HEK293T (cell line): ENCODE measurements at regions not wholly inside any gene's neighbourhood (a gene's known extent, or its start where the extent isn't known, plus 50 kb on each side); places are given as distances from the start of the nearest gene placed in this dataset.
"Not testable (repeated sequence)": the region's sequence is repeated elsewhere in the genome, so short reads cannot be mapped to it uniquely, and the experiment has no call there.

Experiments used
- ARNT ChIP-seq: fragments of 450-650 bp; IDR thresholded peaks from 2 replicates; pipeline ENCODE4 v1.6.1; 2017; ENCODE audit warnings: mild to moderate bottlenecking
- BHLHE40 ChIP-seq: fragments of 450-650 bp; IDR thresholded peaks from 2 replicates; pipeline ENCODE4 v1.6.1; 2016; ENCODE audit warnings: mild to moderate bottlenecking, moderate library complexity, borderline replicate concordance
- CTBP1 ChIP-seq: fragments of 450-650 bp; IDR thresholded peaks from 2 replicates; pipeline ENCODE4 v1.6.1; 2016; ENCODE audit warnings: borderline replicate concordance
- ELF4 ChIP-seq: fragments of 450-650 bp; IDR thresholded peaks from 2 replicates; pipeline ENCODE4 v1.6.1; 2017; ENCODE audit warnings: antibody characterized with exemption
- FOXK2 ChIP-seq: fragments of 450-650 bp; IDR thresholded peaks from 2 replicates; pipeline ENCODE4 v1.6.1; 2016; ENCODE audit warnings: mild to moderate bottlenecking
- FOXM1 ChIP-seq: fragments of 450-650 bp; IDR thresholded peaks from 2 replicates; pipeline ENCODE4 v1.6.1; 2017; ENCODE audit warnings: mild to moderate bottlenecking, borderline replicate concordance
- HDGF ChIP-seq: fragments of 450-650 bp; IDR thresholded peaks from 2 replicates; pipeline ENCODE4 v1.6.1; 2017; ENCODE audit warnings: antibody characterized with exemption, borderline replicate concordance
- L3MBTL2 ChIP-seq: fragments of 450-650 bp; conservative IDR thresholded peaks from 2 replicates; pipeline ENCODE4 v1.6.1; 2016; ENCODE audit warnings: mild to moderate bottlenecking
- NFRKB ChIP-seq: fragments of 450-650 bp; IDR thresholded peaks from 2 replicates; pipeline ENCODE4 v1.6.1; 2016; ENCODE audit warnings: mild to moderate bottlenecking, moderate library complexity
- SP1 ChIP-seq: fragments of 450-650 bp; IDR thresholded peaks from 2 replicates; pipeline ENCODE4 v1.6.1; 2017
- SUZ12 ChIP-seq: fragments of 450-650 bp; IDR thresholded peaks from 2 replicates; pipeline ENCODE4 v1.6.1; 2016; ENCODE audit warnings: mild to moderate bottlenecking
- TARDBP ChIP-seq: fragments of 450-650 bp; IDR thresholded peaks from 2 replicates; pipeline ENCODE4 v1.6.1; 2016
- ZNF384 ChIP-seq: fragments of 450-650 bp; IDR thresholded peaks from 2 replicates; pipeline ENCODE4 v1.6.1; 2016
- TF ChIP-seq, protein P1 (sequence below): fragments of 450-650 bp; IDR thresholded peaks from 2 replicates; pipeline ENCODE4 v1.6.1; 2016

DNA sequence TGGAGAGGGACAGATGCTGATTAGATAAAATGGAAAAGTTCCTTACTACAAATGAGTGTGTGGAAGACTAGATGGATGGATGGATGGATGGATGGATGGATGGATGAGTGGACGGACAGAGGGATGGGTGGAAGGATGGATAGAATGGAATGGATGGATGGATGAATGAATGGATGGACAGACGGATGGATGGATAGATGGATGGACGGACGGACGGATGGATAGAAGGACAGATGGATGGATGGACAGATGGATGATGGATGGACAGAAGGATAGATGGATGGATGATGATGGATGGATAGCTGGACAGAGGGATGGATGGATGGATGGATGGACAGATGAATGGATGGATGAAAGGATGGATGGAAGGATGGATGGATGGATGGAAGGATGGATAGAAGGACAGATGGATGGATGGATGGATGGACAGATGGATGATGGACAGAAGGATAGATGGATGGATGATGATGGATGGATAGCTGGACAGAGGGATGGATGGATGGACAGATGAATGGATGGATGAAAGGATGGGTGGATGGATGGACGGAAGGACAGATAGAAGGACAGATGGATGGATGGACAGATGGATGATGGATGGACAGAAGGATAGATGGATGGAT lies 118.6 kb upstream of the CIBAR2 start:
- TF ChIP-seq CTBP1, SUZ12, ARNT, HDGF, TARDBP, SP1, FOXK2, FOXM1, ZNF384, L3MBTL2, NFRKB, ELF4, BHLHE40: not testable (repeated sequence)
- TF ChIP-seq, protein P1, sequence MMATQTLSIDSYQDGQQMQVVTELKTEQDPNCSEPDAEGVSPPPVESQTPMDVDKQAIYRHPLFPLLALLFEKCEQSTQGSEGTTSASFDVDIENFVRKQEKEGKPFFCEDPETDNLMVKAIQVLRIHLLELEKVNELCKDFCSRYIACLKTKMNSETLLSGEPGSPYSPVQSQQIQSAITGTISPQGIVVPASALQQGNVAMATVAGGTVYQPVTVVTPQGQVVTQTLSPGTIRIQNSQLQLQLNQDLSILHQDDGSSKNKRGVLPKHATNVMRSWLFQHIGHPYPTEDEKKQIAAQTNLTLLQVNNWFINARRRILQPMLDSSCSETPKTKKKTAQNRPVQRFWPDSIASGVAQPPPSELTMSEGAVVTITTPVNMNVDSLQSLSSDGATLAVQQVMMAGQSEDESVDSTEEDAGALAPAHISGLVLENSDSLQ: peak; percentile 24; the same call in 1 of the 2 replicates
